GM21786 (cell line): ENCODE measurements at regions not wholly inside any gene's neighbourhood (a gene's known extent, or its start where the extent isn't known, plus 50 kb on each side); places are given as distances from the start of the nearest gene placed in this dataset.

Source experiments
- ATAC-seq: cut with Tn5 transposase; IDR thresholded peaks from one replicate; pipeline ENCODE4 v1.9.1; 2021; ENCODE audit not compliant: unreplicated experiment

- ATAC-seq, result no peak
These were observed 83.0 kb upstream of the FAM180A start for GRCh38 chr7:135831455-135832195.

DNA sequence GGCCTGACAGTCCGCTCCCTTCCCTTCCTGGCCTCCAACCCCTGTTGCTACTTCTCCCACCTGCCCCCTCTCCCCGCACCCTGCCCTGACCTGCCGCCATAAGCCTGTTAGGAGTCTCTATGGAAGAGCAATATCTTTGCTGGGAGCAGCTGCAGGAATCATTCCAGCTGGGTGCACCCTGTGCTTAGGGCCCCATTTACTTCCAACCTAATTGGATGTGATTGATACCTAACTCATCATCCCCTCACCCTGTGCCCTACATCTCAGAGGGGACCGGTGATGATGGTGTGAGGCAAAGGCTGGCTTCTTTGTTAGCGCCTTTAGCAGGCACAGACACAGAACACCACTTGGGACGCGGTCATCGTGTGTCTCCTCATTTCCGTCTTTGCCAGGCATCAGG lies 80.0 kb upstream of the FAM180A start:
- no peak for ATAC-seq

DNA sequence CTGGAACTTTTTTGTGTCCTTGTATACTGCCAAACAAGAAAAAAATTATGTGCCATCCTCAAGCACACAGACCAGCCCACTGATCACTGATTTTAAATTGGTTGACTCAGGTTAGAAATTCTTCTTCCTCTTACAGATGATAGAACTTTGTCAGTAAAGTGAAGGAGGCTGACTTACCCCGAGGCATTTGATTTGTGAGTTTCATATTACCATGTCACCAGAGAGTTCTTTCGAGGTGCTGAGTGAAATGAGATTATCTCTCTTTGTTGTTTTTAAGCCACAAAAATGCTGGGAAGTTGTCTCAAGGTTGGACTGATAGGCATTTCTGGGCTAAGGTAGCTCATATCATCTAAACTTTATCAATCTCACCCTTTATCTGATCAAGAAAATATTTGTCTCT lies 78.8 kb upstream of the FAM180A start:
- ATAC-seq, result no peak

DNA sequence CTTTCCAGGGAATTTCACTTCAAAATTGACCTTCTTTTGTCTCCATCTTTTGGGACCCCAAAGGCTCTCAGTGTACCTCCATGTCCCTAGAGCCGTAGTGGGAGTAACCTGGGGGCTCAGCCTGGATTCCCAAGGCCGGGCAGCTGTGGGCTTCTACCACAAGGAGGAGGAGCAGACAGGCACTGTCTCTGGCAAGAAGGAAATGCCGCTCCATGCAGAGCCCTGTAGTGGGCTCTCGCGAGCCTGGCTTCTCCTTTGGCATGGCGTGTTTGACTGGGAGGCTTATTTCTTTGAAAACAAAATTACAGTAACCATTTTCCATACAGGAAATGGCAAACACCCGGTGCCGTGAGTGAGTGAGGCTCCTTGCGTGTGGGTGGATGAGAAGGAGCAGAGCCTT lies 76.8 kb upstream of the FAM180A start:
- ATAC-seq, result no peak

DNA sequence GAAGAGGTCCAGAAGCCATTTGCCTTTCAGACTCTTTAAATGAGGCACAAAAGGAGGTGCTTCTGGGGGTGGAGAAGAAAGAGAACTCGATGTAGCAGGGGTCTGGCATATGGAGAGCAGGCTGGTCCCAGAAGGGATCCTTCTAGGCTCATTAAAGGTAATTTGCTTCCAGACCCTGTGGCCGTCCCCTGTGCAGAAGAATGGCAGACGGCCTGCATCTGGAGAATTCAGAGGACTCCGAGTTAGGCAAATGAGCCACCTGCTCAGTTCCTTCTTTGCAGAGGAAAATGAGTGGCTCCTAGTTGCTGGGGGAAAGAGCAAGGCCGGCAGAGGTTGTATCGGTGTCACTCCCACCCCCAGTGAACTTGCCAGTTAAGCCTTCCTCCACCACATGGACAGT lies 73.8 kb upstream of the FAM180A start:
- ATAC-seq, result no peak

DNA sequence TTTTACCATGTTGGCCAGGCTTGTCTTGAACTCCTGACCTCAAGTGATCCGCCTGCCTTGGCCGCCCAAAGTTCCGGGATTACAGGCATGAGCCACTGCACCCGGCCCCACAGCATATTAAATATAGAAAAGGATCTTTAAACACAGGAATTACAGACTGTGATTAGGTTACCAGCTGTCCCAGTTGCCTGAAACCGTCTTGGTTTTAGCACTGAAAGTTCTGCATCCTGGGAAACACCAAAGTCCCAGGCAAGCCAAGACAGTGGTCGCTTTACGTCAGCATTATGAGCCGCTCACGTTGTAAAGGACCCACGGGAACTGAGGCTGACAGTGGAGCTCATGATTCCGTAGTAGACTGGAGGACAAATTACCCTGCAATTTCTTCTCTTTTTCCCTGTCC lies 69.0 kb upstream of the FAM180A start:
- no peak for ATAC-seq

- no peak for ATAC-seq
These were observed 66.4 kb upstream of the FAM180A start for GRCh38 chr7:135815033-135815432.

DNA sequence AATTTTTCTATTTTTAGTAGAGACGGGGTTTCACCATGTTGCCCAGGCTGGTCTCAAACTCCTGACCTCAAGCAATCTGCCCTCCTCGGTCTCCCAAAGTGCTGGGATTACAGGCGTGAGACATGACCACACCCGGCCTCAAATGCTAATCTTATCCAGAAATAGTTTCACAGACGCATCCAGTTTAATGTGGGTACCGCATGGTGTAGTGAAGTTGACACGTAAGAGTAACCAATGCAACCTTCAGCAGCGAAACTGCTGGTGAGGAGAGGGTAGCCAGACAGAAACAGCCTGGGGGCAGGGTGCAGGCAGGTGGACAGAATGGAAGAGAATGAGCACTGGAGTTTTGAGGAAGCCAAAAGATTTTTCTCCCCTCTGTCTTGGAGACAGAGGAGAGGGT lies 63.5 kb upstream of the FAM180A start:
- no peak for ATAC-seq

GRCh38 chr7:135811506-135811905 lies 62.9 kb upstream of the FAM180A start:
- ATAC-seq, result no peak

DNA sequence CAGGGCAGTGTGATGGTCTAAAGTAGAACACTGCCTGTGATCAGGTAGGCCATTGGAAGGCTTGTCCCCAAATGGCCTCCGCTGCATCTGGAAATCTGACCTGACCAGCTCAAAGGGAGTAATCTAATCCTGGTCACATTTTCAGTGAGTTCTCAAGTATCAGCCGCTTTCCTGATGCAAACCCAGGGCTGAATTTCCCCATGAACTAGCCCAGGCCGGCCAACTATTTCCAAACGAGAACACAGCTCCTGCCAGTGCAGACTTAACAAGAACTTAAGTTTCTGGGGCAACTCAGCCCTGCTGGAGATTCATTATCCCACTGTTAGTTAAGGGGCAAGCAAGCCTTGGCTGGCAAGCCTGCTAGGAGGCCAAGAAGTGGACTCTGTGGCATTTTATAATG lies 59.6 kb upstream of the FAM180A start:
- no peak for ATAC-seq

DNA sequence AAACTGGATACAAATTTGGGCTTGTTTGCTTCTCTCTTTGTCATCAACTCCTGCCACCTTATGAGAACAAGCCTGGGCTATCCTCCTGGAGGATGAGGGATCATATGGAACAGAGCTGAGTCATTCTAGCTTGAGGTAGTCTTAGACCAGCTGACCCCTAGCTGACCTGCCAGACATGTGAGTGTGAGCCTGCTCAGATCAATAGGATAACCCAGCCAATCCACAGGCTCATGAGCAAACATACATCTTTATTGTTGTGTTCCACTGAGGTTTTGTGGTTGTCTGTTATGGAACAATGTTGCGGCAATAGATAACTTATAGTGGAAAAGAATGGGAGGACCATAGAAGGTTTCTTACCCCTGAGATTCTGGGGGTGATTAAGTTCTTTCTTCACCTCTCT lies 54.5 kb upstream of the FAM180A start:
- ATAC-seq, result no peak

DNA sequence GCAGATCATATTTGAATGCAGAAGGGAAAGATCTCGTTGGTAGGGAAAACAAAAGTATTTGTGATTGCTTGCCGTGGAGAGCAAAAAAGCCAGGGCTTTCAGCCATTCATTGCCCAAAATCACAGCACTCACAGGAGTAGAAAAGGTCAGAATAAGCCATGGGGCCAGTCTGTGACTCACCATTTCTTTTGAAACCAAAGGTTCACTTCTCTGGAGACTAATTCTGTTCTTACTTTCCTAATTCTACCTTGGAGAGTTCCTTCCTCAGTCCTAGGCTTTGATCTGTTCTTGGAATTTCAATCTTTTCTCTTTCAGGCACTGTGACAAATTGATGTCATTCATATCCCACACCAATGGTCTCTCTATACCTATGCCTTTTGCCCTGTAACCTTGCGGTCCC lies 54.1 kb upstream of the FAM180A start:
- no peak for ATAC-seq

DNA sequence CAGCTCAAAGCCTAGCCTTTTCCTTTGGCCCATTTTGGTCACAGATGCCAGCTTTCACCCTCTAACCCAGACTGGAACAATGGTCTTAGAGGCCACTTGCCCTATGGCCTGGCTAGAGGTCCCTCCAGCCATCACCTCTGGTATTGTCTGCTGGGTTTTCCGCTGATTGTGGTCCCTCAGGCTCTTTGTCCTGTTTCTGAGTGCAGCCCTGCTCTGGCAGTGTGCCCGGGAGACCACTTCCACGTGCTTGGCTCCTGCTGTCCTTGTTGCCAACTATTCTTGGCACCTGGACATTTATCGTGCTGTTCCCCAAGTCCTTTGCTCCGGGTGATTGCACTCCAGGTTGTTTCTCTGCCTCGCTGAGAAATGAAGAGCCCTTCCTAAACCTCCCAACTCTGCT lies 53.3 kb upstream of the FAM180A start:
- ATAC-seq, result no peak

- peak; percentile 70 for ATAC-seq
These were observed 52.6 kb upstream of the FAM180A start for GRCh38 chr7:135801045-135801693.

DNA sequence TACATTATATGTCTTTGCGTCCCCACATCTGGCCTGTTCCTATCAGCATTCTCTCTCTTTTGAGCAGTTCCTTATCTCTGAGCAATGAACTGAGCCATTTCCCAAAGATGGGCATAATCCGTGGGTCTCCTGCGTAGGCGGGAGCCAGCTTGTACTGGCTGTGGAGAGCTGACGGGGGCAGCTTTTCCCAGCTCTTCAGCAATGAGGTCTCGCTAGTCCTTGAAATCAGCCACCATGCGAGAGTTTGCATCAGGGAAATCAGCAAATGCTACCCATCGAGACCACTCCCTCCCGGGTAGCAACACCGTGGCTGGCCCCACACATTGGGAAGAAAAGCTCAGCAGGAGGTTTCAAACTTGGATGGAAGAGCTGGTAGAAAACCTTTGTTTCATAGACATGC lies 51.9 kb upstream of the FAM180A start:
- ATAC-seq, result no peak

- ATAC-seq, result no peak
These were observed 51.3 kb upstream of the FAM180A start for GRCh38 chr7:135799881-135800280.
